Duodenal mucosa (tissue), 2 donors: ENCODE measurements at regions not wholly inside any gene's neighbourhood (a gene's known extent, or its start where the extent isn't known, plus 50 kb on each side); places are given as distances from the start of the nearest gene placed in this dataset.
"Not testable (repeated sequence)": the region's sequence is repeated elsewhere in the genome, so short reads cannot be mapped to it uniquely, and the experiment has no call there.

Experiments used
- H3K27ac ChIP-seq: one replicate; pipeline ENCODE4 v1.7.0; 2013; ENCODE audit warnings: low read depth, low read length
- H3K27me3 ChIP-seq, 2 donors: one replicate each; pipeline ENCODE4 v1.7.0; 2013; ENCODE audit warnings: low read length in 2 of 2, control low read depth in 1 of 2; ENCODE audit not compliant: insufficient read depth in 2 of 2, control insufficient read depth in 1 of 2
- H3K36me3 ChIP-seq, 2 donors: one replicate each; pipeline ENCODE4 v1.7.0; 2013; ENCODE audit warnings: low read length in 2 of 2, control low read depth in 1 of 2; ENCODE audit not compliant: insufficient read depth in 2 of 2, control insufficient read depth in 1 of 2
- H3K4me1 ChIP-seq, 2 donors: one replicate each; pipeline ENCODE4 v1.7.0; 2013; ENCODE audit warnings: low read length in 2 of 2, control low read depth in 1 of 2; ENCODE audit not compliant: insufficient read depth in 2 of 2, control insufficient read depth in 1 of 2
- H3K4me3 ChIP-seq, 2 donors: one replicate each; pipeline ENCODE4 v1.7.0; 2013; ENCODE audit warnings: low read length in 2 of 2, low read depth in 1 of 2
- H3K9ac ChIP-seq, 2 donors: one replicate each; pipeline ENCODE4 v1.7.0; 2013; ENCODE audit warnings: low read length in 2 of 2, low read depth in 1 of 2
- H3K9me3 ChIP-seq, 2 donors: one replicate each; pipeline ENCODE4 v1.7.0; 2013; ENCODE audit warnings: low read length in 2 of 2, control low read depth in 1 of 2; ENCODE audit not compliant: control insufficient read depth in 1 of 2

GRCh38 chr7:66455432-66455831 lies 173.2 kb upstream of the KCTD7 start:
- H3K4me3 ChIP-seq, H3K27me3 ChIP-seq, H3K27ac ChIP-seq, H3K9me3 ChIP-seq, H3K9ac ChIP-seq, H3K36me3 ChIP-seq, H3K4me1 ChIP-seq: not testable (repeated sequence)

GRCh38 chr7:66456431-66456830 lies 172.2 kb upstream of the KCTD7 start:
- H3K27me3 ChIP-seq, H3K9me3 ChIP-seq, H3K27ac ChIP-seq: not testable (repeated sequence)

GRCh38 chr7:66458991-66459390 lies 169.7 kb upstream of the KCTD7 start:
- not testable (repeated sequence) for H3K4me3 ChIP-seq, H3K36me3 ChIP-seq, H3K27me3 ChIP-seq, H3K9ac ChIP-seq, H3K27ac ChIP-seq, H3K9me3 ChIP-seq, H3K4me1 ChIP-seq

More at GRCh38 chr7:66456431-66456830, 172.2 kb upstream of the KCTD7 start:
- H3K9ac ChIP-seq, H3K36me3 ChIP-seq, H3K4me1 ChIP-seq, H3K4me3 ChIP-seq: not testable (repeated sequence)

DNA sequence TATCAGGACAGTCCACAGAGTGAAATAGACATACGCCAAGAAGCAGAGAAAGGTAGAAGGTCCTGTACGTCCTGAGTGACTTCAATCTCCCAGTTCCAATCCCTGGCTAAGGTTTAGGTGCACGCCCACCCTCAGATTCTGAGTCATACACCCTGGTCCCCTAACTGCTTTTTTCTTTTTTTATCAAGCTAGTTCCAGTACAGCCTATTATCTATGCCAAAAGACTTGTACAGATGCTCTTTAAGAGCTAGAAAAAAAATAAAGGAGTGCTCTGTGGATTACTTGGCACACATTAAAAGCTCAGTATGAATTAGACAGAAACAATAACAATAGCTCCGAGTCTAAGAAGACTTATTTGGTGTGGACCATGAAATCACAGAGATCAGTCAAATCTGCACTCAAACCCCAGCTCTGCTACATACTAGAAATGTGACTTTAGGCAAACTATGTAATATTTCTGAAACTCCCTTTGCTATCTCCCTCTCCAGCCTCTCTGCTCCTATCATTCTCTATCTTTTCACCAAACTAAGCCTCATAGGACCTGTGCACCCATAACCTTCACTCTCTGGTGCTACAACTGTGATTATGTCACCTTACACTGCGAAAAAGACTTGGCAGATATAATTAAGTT lies 168.8 kb upstream of the KCTD7 start:
- not testable (repeated sequence) for H3K4me1 ChIP-seq, H3K27ac ChIP-seq, H3K4me3 ChIP-seq, H3K9ac ChIP-seq, H3K9me3 ChIP-seq, H3K36me3 ChIP-seq, H3K27me3 ChIP-seq

DNA sequence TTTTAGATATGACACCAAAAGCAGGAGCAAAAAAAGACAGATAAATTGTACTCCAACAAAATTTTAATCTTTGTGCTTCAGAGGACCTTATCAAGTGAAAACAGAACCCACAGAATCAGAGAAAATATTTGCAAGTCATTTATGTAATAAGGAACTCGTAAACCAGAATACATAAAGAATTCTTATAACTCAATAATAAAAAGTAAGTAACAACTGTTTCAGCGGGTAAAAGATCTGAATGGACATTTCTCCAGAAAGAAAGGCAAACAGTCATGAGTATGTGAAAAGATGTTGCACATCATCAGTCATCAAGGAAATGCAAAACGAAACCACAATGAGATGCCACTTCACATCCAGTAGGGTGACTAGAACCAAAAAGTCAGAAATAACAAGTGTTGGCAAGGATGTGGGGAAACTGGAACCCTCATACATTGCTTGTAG lies 167.7 kb upstream of the KCTD7 start:
- no peak overlapping the region for H3K27ac ChIP-seq
- no peaks in the 10 kb centered on the region for H3K27me3 ChIP-seq
- H3K9me3 ChIP-seq: no peaks in the 10 kb centered on the region
- no peak overlapping the region for H3K4me3 ChIP-seq
- no peak overlapping the region for H3K9ac ChIP-seq
- H3K4me1 ChIP-seq: no peaks in the 10 kb centered on the region
- H3K36me3 ChIP-seq: no peaks in the 10 kb centered on the region

DNA sequence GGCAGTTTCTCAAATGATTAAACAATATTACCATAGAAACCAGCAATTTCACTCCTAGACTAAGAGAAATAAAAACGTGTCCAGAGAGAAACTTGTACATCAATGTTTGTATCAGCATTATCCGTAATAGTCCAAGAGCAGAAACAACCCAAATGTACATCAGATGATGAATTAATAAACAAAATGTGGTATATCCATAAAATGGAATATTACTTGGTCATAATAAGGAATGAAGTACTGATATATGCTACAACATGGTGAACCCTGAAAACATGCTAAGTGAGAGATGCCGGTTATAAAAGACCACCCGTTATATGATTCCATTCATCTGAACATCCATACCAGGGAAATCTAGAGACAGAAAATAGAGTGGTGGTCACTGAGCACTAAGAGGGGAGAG lies 167.3 kb upstream of the KCTD7 start:
- H3K4me1 ChIP-seq, H3K36me3 ChIP-seq, H3K9ac ChIP-seq, H3K4me3 ChIP-seq, H3K27me3 ChIP-seq, H3K9me3 ChIP-seq, H3K27ac ChIP-seq: not testable (repeated sequence)

DNA sequence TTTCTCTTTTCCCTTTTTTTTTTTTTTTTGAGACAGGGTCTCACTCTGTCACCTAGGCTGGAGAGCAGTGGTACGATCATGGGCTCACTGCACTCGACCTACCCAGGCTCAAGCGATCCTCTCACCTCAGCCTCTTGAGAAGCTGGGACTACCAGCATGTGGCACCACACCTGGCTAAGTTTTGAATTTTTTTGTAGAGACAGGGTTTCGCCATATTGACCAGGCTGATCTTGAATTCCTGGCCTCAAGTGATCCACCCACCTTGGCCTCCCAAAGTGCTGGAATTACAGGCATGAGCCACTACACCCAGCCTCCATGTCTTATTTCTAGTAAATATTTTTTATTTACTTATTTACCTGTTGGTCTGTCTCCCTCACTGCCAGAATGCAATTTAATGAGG lies 165.8 kb upstream of the KCTD7 start:
- H3K27ac ChIP-seq, H3K4me3 ChIP-seq, H3K4me1 ChIP-seq: not testable (repeated sequence)

DNA sequence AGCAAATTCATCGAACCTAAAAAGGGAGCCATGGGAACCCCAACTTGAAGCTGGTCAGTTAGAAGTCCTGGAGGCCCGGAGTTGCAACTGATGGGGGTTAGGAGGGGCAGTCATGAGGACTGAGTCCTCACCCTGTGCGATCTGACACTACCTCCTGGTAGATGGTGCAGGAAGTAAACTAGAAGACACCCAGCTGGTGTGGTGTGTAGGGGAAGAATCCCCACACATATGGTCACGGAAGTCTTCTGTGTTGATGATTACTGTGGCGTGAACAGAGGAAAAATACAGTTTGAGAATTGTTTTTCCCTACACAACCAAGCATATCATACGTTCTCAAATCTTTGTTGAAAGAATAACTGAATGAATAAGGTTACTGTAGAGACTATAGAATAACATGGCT lies 164.6 kb upstream of the KCTD7 start:
- Histone ChIP-seq H3K36me3 (no peaks in the 10 kb centered on the region), H3K4me1 (no peaks in the 10 kb centered on the region), H3K9me3 (no peaks in the 10 kb centered on the region), H3K27me3 (no peaks in the 10 kb centered on the region), H3K27ac (no peak overlapping the region), H3K9ac (no peak overlapping the region), H3K4me3 (no peak overlapping the region)

More for the DNA sequence above, 165.8 kb upstream of the KCTD7 start:
- H3K27me3 ChIP-seq, H3K9ac ChIP-seq, H3K9me3 ChIP-seq, H3K36me3 ChIP-seq: not testable (repeated sequence)

- H3K36me3 ChIP-seq: no peaks in the 10 kb centered on the region
- no peaks in the 10 kb centered on the region for H3K27me3 ChIP-seq
- H3K4me1 ChIP-seq: no peaks in the 10 kb centered on the region
- no peak overlapping the region for H3K4me3 ChIP-seq
- H3K9ac ChIP-seq: no peak overlapping the region
- H3K9me3 ChIP-seq: no peaks in the 10 kb centered on the region
- H3K27ac ChIP-seq: no peak overlapping the region
These were observed 162.5 kb upstream of the KCTD7 start for GRCh38 chr7:66466081-66466600.

- Histone ChIP-seq H3K9me3 (no peaks in the 10 kb centered on the region), H3K36me3 (no peaks in the 10 kb centered on the region), H3K4me3 (no peak overlapping the region), H3K27me3 (no peaks in the 10 kb centered on the region), H3K4me1 (no peaks in the 10 kb centered on the region), H3K9ac (no peak overlapping the region), H3K27ac (no peak overlapping the region)
These were observed 160.8 kb upstream of the KCTD7 start for GRCh38 chr7:66467887-66468286.

DNA sequence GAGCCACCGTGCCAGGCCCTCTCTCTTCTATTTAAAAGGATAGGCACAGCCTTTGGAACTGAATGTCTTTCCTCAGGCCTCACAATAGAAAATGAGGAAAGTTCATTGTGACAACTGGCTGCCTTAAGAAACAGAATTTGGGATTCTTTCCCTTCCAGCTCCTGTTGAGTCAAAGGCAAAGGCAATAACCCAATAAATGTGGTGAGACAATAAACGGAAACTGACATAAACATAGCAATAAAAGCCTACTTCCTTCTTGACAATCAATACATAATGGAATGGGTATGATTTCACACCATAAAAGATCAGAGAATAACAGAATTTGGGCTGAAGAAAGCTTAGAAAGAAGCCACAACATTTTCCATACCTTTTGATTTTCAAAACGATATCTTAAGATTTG lies 155.6 kb upstream of the KCTD7 start:
- not testable (repeated sequence) for H3K27me3 ChIP-seq, H3K9me3 ChIP-seq, H3K4me3 ChIP-seq, H3K9ac ChIP-seq, H3K4me1 ChIP-seq, H3K27ac ChIP-seq
- peaks cover 0 to 11% of the 10 kb centered on the region in 2 donors for H3K36me3 ChIP-seq
